Osteocyte (in vitro differentiated cells): ENCODE measurements at regions not wholly inside any gene's neighbourhood (a gene's known extent, or its start where the extent isn't known, plus 50 kb on each side); places are given as distances from the start of the nearest gene placed in this dataset.

Source experiments
- DNase-seq: peaks from one replicate; pipeline ENCODE4 v3.0.0; 2021; ENCODE audit warnings: mixed read lengths; ENCODE audit not compliant: unreplicated experiment; ENCODE audit errors: extremely low spot score
- H3K27ac Mint-ChIP-seq: one replicate; pipeline ENCODE4 v1.8.0; 2021; ENCODE audit warnings: mild to moderate bottlenecking, mixed read lengths; ENCODE audit not compliant: unreplicated experiment
- H3K27me3 Mint-ChIP-seq: one replicate; pipeline ENCODE4 v1.8.0; 2021; ENCODE audit warnings: mixed read lengths; ENCODE audit not compliant: unreplicated experiment
- H3K36me3 Mint-ChIP-seq: one replicate; pipeline ENCODE4 v1.8.0; 2021; ENCODE audit warnings: mixed read lengths; ENCODE audit not compliant: unreplicated experiment
- H3K4me1 Mint-ChIP-seq: one replicate; pipeline ENCODE4 v1.8.0; 2021; ENCODE audit warnings: mixed read lengths; ENCODE audit not compliant: unreplicated experiment
- H3K4me3 Mint-ChIP-seq: one replicate; pipeline ENCODE4 v1.8.0; 2021; ENCODE audit warnings: mild to moderate bottlenecking, moderate library complexity, mixed read lengths; ENCODE audit not compliant: unreplicated experiment
- H3K9me3 Mint-ChIP-seq: one replicate; pipeline ENCODE4 v1.8.0; 2021; ENCODE audit warnings: mixed read lengths; ENCODE audit not compliant: unreplicated experiment
- CTCF ChIP-seq: fragments of 200-600 bp; sonication (generic); IDR thresholded peaks from 2 replicates; pipeline ENCODE4 v1.5.0; 2021; ENCODE audit warnings: antibody characterized with exemption, mild to moderate bottlenecking, moderate library complexity

- Mint-ChIP-seq H3K4me1 (no peaks in the 10 kb centered on the region), H3K36me3 (no peaks in the 10 kb centered on the region), H3K27me3 (no peaks in the 10 kb centered on the region), H3K9me3 (no peaks in the 10 kb centered on the region), H3K27ac (no peak overlapping the region), H3K4me3 (no peak overlapping the region)
- no peak for TF ChIP-seq CTCF
- no peak for DNase-seq
These were observed 164.2 kb downstream of the CCER1 start for GRCh38 chr12:90790747-90791146.

- peaks cover 11% of the 10 kb centered on the region for H3K4me1 Mint-ChIP-seq
- no peak for DNase-seq
These were observed 181.5 kb downstream of the CCER1 start for GRCh38 chr12:90773491-90773890.

GRCh38 chr12:90770861-90771260 is 184.1 kb downstream of the CCER1 start:
- Mint-ChIP-seq H3K4me3 (no peak overlapping the region), H3K4me1 (peaks cover 8% of the 10 kb centered on the region), H3K36me3 (no peaks in the 10 kb centered on the region), H3K9me3 (no peaks in the 10 kb centered on the region), H3K27me3 (no peaks in the 10 kb centered on the region), H3K27ac (no peak overlapping the region)
- DNase-seq: no peak
- no peak for TF ChIP-seq CTCF

More at GRCh38 chr12:90773491-90773890, 181.5 kb downstream of the CCER1 start:
- H3K9me3 Mint-ChIP-seq: no peaks in the 10 kb centered on the region
- H3K27ac Mint-ChIP-seq: no peak overlapping the region
- TF ChIP-seq CTCF: no peak
- no peak overlapping the region for H3K4me3 Mint-ChIP-seq
- H3K27me3 Mint-ChIP-seq: no peaks in the 10 kb centered on the region
- H3K36me3 Mint-ChIP-seq: no peaks in the 10 kb centered on the region

GRCh38 chr12:90757957-90758356 is 197.0 kb downstream of the CCER1 start:
- Mint-ChIP-seq H3K27ac (no peak overlapping the region), H3K27me3 (peaks cover 3% of the 10 kb centered on the region), H3K4me1 (peaks cover 9% of the 10 kb centered on the region), H3K9me3 (no peaks in the 10 kb centered on the region), H3K4me3 (no peak overlapping the region), H3K36me3 (no peaks in the 10 kb centered on the region)
- no peak for DNase-seq
- no peak for TF ChIP-seq CTCF

GRCh38 chr12:90745211-90745610 is 209.8 kb downstream of the CCER1 start:
- H3K27ac Mint-ChIP-seq: no peak overlapping the region
- peaks cover 7% of the 10 kb centered on the region for H3K9me3 Mint-ChIP-seq
- no peak overlapping the region for H3K4me3 Mint-ChIP-seq
- no peaks in the 10 kb centered on the region for H3K27me3 Mint-ChIP-seq
- no peak for TF ChIP-seq CTCF
- no peak for DNase-seq
- no peaks in the 10 kb centered on the region for H3K4me1 Mint-ChIP-seq
- H3K36me3 Mint-ChIP-seq: peaks cover under 1% of the 10 kb centered on the region
